KOPT-K1 (cell line): ENCODE measurements at regions not wholly inside any gene's neighbourhood (a gene's known extent, or its start where the extent isn't known, plus 50 kb on each side); places are given as distances from the start of the nearest gene placed in this dataset.

ENCODE experiments used
- H3K27ac ChIP-seq: fragments of 200-600 bp; sonication (generic); 2 replicates; pipeline ENCODE4 v1.5.1; 2016; ENCODE audit warnings: antibody characterized with exemption, mild to moderate bottlenecking, low read depth, low read length; ENCODE audit not compliant: poor library complexity, severe bottlenecking
- H3K36me3 ChIP-seq: fragments of 200-600 bp; sonication (generic); 2 replicates; pipeline ENCODE4 v1.5.1; 2017; ENCODE audit warnings: antibody characterized with exemption, mild to moderate bottlenecking, low read length, moderate library complexity; ENCODE audit not compliant: insufficient read depth
- H3K9me3 ChIP-seq: fragments of 200-600 bp; sonication (generic); 2 replicates; pipeline ENCODE4 v1.5.1; 2017; ENCODE audit warnings: antibody characterized with exemption, low read length, mild to moderate bottlenecking; ENCODE audit not compliant: insufficient read depth, poor library complexity, severe bottlenecking

- no peaks in the 10 kb centered on the region for H3K9me3 ChIP-seq
- no peak overlapping the region for H3K27ac ChIP-seq
- H3K36me3 ChIP-seq = no peaks in the 10 kb centered on the region
Observed at GRCh38 chr12:127304751-127305725, 961.9 kb upstream of the TMEM132C start.

GRCh38 chr12:127306604-127307215 is 960.3 kb upstream of the TMEM132C start:
- Histone ChIP-seq H3K36me3 (no peaks in the 10 kb centered on the region), H3K9me3 (no peaks in the 10 kb centered on the region), H3K27ac (no peak overlapping the region)

- H3K27ac ChIP-seq = no peak overlapping the region
- H3K36me3 ChIP-seq = no peaks in the 10 kb centered on the region
Observed at GRCh38 chr12:127307528-127307927, 959.4 kb upstream of the TMEM132C start.

GRCh38 chr12:127308148-127308547 is 958.8 kb upstream of the TMEM132C start:
- Histone ChIP-seq H3K9me3 (no peaks in the 10 kb centered on the region), H3K36me3 (no peaks in the 10 kb centered on the region), H3K27ac (no peak overlapping the region)

More at GRCh38 chr12:127307528-127307927, 959.4 kb upstream of the TMEM132C start:
- no peaks in the 10 kb centered on the region for H3K9me3 ChIP-seq

- Histone ChIP-seq H3K9me3 (peaks cover 5% of the 10 kb centered on the region), H3K36me3 (no peaks in the 10 kb centered on the region), H3K27ac (no peak overlapping the region)
Observed at GRCh38 chr12:127310548-127310947, 956.4 kb upstream of the TMEM132C start.

- no peak overlapping the region for H3K27ac ChIP-seq
- peaks cover 6% of the 10 kb centered on the region for H3K9me3 ChIP-seq
- H3K36me3 ChIP-seq = no peaks in the 10 kb centered on the region
Observed at GRCh38 chr12:127311720-127312364, 955.1 kb upstream of the TMEM132C start.

GRCh38 chr12:127324681-127325080 is 942.3 kb upstream of the TMEM132C start:
- Histone ChIP-seq H3K9me3 (no peaks in the 10 kb centered on the region), H3K27ac (no peak overlapping the region), H3K36me3 (no peaks in the 10 kb centered on the region)

GRCh38 chr12:127327986-127328385 is 939.0 kb upstream of the TMEM132C start:
- H3K9me3 ChIP-seq = no peaks in the 10 kb centered on the region
- no peak overlapping the region for H3K27ac ChIP-seq
- no peaks in the 10 kb centered on the region for H3K36me3 ChIP-seq

- H3K36me3 ChIP-seq = no peaks in the 10 kb centered on the region
- no peak overlapping the region for H3K27ac ChIP-seq
- no peaks in the 10 kb centered on the region for H3K9me3 ChIP-seq
Observed at GRCh38 chr12:127328867-127329266, 938.1 kb upstream of the TMEM132C start.

- Histone ChIP-seq H3K27ac (no peak overlapping the region), H3K9me3 (no peaks in the 10 kb centered on the region), H3K36me3 (no peaks in the 10 kb centered on the region)
Observed at GRCh38 chr12:127334365-127334764, 932.6 kb upstream of the TMEM132C start.

- Histone ChIP-seq H3K9me3 (no peaks in the 10 kb centered on the region), H3K27ac (no peak overlapping the region), H3K36me3 (no peaks in the 10 kb centered on the region)
Observed at GRCh38 chr12:127334912-127335644, 931.9 kb upstream of the TMEM132C start.

- H3K27ac ChIP-seq = no peak overlapping the region
- no peaks in the 10 kb centered on the region for H3K36me3 ChIP-seq
- H3K9me3 ChIP-seq = no peaks in the 10 kb centered on the region
Observed at GRCh38 chr12:127336416-127336815, 930.6 kb upstream of the TMEM132C start.

GRCh38 chr12:127339065-127339464 is 927.9 kb upstream of the TMEM132C start:
- H3K9me3 ChIP-seq = no peaks in the 10 kb centered on the region
- H3K27ac ChIP-seq = no peak overlapping the region
- no peaks in the 10 kb centered on the region for H3K36me3 ChIP-seq

GRCh38 chr12:127340381-127340780 is 926.6 kb upstream of the TMEM132C start:
- H3K9me3 ChIP-seq = no peaks in the 10 kb centered on the region
- no peak overlapping the region for H3K27ac ChIP-seq
- no peaks in the 10 kb centered on the region for H3K36me3 ChIP-seq

GRCh38 chr12:127342861-127343260 is 924.1 kb upstream of the TMEM132C start:
- no peak overlapping the region for H3K27ac ChIP-seq
- H3K9me3 ChIP-seq = peaks cover 5% of the 10 kb centered on the region
- H3K36me3 ChIP-seq = no peaks in the 10 kb centered on the region
